GM12892 (cell line): ENCODE measurements at regions not wholly inside any gene's neighbourhood (a gene's known extent, or its start where the extent isn't known, plus 50 kb on each side); places are given as distances from the start of the nearest gene placed in this dataset.

Source experiments
- DNase-seq: peaks from one replicate; pipeline ENCODE4 v3.0.0; 2011; ENCODE audit not compliant: insufficient read length
- FAIRE-seq: peaks from 2 replicates; lab custom pipeline; 2011; peaks lifted over from hg19 to GRCh38; lab: Jason Lieb, UNC
- POLR2A ChIP-seq: IDR thresholded peaks from 2 replicates; pipeline ENCODE4 v1.6.1; 2011; ENCODE audit warnings: low read depth, low read length, control low read depth
- POLR2AphosphoS5 ChIP-seq: IDR thresholded peaks from 2 replicates; pipeline ENCODE4 v1.6.1; 2011; ENCODE audit warnings: low read depth, low read length, control low read depth
- TAF1 ChIP-seq: IDR thresholded peaks from 2 replicates; pipeline ENCODE4 v1.6.1; 2011; ENCODE audit warnings: low read depth, mild to moderate bottlenecking, control low read depth, low read length, borderline replicate concordance

DNA sequence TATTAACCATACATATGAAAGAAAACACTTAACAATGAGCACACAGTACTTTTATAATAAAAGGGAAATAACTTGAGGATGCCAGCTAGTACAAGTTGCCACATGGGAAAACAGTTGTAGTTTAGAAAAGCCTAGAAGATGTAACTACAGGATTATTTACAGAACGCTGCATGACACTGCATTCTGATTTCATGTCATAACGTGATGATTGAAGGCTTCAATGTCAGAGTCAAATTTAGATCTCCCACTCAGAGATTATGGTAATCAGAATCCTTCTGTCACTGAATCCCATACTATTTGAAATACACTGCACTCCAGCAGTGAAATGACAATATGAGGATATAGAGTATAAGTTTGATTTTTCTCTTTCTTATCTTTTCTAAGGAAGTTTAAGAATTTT is 253.9 kb upstream of the LRRN1 start:
- DNase-seq (no peak), FAIRE-seq (no peak)
- TF ChIP-seq POLR2A (no peak), POLR2AphosphoS5 (no peak), TAF1 (no peak)

DNA sequence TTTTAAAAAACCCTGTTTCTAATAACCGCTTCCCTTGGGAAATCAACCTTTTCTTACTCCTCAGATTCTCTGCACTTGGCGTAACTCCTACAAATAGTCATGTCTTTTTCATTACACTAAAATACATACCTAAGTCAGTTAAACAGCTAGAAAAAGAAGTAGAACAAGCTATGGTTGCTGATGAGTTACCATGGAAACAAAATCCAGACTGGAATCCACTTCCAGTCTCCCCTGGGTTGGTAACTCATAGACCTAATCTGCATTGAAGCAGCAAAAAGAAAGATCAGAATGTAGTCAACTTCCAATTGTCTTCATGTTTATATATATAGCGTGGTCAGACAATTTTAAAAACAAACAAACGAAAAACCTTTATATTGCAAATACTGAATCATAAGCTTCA is 260.8 kb upstream of the LRRN1 start:
- DNase-seq: no peak
- FAIRE-seq: no peak
- TF ChIP-seq TAF1 (no peak), POLR2A (no peak), POLR2AphosphoS5 (no peak)

DNA sequence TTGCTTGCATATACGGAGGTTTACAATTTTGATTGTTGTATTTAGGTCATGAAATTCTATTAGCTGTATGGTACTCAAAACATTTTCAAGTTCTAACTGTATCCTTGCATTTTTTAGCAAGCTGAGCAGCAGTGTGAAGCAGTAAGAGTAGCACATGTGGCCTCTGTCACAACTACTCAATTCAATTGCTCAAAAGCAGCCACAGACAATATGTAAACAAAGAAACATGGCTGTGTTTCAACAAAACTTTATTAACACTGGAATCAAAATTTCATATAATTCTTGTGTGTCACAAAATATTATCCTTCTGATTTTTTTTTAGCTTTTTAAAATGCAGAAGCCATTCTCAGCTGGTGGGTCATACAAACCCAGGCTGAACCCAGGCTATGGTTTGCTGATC is 266.7 kb upstream of the LRRN1 start:
- DNase-seq (no peak), FAIRE-seq (no peak)
- no peak for TF ChIP-seq POLR2A
- no peak for TF ChIP-seq TAF1
- no peak for TF ChIP-seq POLR2AphosphoS5

DNA sequence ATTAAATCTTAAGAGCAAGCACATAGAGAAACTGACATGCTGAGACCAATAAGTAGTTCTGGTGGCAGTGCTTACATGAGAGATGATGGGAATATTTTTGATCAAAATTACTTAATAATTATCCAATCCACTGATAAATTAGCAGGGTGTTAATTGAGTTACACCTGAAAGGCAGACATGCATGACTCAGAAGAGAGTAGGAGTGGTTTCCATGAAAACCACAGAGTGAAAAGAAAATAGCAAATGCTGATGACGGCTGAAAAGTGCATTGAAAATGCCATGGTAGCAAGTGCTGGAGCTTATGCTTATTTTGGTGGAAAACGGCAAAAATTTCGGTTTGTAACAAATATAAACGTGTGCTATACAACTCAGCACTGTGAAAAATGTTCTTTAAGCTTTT is 267.8 kb upstream of the LRRN1 start:
- no peak for TF ChIP-seq TAF1
- no peak for TF ChIP-seq POLR2AphosphoS5
- TF ChIP-seq POLR2A: no peak
- FAIRE-seq: no peak
- no peak for DNase-seq

DNA sequence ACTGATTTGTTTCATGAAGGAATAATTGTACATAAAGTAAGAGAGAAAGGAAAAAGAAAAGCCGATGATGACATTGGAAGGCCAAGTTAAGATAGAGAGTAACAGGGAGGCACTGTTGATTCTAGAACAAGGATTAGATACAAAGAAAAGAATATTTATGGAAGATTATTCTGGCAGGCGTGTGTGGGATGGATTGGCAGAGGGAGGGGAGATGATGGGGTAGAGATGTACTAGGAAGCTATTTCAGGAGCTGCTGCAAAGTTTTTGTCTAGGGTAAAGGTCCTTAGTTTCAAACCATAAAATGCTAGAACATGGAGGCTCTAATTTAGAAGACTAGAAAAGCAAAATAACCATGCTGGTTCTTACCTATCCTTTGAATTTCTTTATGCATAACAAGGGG is 280.0 kb upstream of the LRRN1 start:
- DNase-seq (no peak), FAIRE-seq (no peak)
- TF ChIP-seq POLR2A (no peak), POLR2AphosphoS5 (no peak), TAF1 (no peak)

DNA sequence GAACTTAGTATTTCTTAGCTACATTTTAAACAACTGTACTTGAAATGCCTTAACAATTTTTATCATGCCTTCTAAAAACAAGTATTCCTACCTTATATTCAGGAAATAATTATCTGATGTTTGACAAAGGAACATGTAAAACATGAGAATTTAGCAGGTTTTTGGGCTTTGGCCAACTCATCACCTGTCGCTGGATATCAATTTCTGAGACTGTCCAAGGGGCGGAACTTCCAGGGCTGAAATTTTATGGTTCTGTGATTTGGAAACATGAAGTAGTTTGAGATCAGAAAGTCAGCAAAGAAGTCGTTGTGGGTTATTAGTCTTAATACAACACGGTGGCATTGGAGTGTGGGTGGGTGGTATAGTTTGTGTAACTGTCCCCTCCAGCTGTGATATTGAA is 282.2 kb upstream of the LRRN1 start:
- FAIRE-seq (no peak), DNase-seq (no peak)
- TF ChIP-seq POLR2A: no peak
- no peak for TF ChIP-seq POLR2AphosphoS5
- no peak for TF ChIP-seq TAF1

DNA sequence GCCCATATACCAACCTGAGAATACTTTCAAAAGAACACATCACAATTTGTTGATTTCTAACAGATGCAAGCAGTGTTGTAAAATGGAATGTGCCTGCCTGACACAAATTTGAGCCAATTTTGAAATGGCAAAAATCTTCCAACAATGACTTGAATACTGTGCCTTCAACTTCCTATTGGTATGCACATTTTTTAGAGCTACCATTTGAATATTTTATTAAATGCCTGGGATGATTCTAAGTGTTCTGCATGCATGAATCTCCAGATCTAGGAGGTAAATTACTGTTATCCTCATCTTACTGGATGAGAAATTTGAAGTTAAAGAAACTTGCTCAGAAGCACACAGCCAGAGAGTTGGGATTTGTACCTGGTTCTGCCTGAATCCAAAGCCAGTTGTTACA is 282.8 kb upstream of the LRRN1 start:
- no peak for TF ChIP-seq TAF1
- no peak for TF ChIP-seq POLR2AphosphoS5
- no peak for TF ChIP-seq POLR2A
- FAIRE-seq (no peak), DNase-seq (no peak)

DNA sequence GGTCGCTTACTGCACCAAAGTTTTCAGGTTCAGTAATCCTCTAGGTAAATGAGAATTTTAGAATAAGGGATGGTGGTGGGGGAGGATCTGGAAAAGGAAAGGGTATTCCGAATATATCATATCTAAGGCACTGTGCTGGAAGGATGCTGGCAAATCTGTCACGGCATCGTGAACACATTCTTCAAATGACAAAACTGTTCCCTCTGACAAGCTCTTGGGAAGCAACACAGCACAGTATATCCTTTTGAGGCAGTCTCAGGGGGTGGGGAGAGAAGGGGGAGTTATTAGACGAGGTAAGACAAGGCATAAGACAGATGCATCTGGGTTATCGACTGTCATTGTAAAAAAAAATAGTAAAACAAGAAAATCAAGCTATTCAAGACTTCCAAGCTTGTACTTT is 289.6 kb upstream of the LRRN1 start:
- DNase-seq (no peak), FAIRE-seq (no peak)
- no peak for TF ChIP-seq POLR2AphosphoS5
- TF ChIP-seq TAF1: no peak
- TF ChIP-seq POLR2A: no peak

DNA sequence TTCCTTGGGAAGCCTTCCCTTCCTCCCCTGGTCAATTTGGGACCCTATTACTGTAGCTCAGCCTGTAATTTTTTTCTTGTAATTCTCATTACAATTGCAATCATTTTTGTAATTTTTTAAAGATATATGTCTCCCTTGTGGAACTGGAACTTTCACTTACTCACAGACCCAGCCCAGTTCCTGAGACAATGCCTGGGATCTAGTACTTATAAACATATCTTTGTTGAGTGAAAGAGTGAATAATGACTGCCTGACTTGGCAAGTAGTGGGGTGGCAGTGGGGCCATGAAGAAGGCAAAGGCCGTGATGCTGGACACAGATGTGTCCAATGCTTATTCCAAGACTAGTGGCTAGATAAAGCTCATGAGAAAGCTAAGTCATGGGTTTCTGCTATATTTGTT is 294.5 kb upstream of the LRRN1 start:
- TF ChIP-seq POLR2A (no peak), TAF1 (no peak), POLR2AphosphoS5 (no peak)
- DNase-seq (no peak), FAIRE-seq (no peak)

DNA sequence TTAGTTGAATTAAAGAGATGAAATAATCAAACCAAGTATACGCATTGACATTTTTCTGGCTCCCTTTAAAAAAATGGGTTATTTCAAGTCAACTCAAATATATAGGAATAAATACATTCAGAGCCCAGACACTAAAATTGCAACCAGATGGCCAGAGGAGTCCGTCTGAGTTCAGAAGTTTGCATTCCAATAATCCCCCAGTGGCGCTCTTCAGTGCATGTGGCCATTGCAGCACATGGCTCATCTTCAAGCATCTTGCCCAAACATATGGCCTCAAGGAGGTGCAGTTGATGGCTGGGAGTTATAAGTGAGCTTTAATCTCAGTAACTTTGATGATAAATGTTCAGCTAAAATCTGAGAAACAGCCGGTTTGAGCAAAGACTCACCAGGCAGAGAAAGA is 295.8 kb upstream of the LRRN1 start:
- TF ChIP-seq TAF1: no peak
- no peak for TF ChIP-seq POLR2AphosphoS5
- no peak for TF ChIP-seq POLR2A
- no peak for FAIRE-seq

DNA sequence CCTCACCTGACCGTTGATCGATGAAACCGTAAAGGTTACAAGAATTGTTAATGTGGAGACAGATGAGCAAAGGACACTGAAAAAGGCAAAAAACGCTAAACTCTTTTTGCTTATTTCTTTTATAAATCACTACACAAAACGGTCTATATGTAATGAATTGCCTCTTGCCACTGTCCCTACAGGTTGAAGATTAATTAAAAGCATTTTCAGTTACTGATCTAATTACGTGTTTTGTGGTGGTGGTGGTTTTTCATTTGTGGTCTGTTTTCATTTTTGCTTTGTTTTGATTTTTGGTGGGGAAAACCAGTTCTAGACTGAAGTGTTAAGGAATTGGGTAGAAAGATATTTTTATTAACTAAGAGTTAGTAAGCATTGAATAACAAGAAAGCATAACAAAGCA is 299.2 kb upstream of the LRRN1 start:
- FAIRE-seq (no peak), DNase-seq (no peak)
- TF ChIP-seq TAF1 (no peak), POLR2AphosphoS5 (no peak), POLR2A (no peak)

More for the DNA sequence above, 295.8 kb upstream of the LRRN1 start:
- no peak for DNase-seq

DNA sequence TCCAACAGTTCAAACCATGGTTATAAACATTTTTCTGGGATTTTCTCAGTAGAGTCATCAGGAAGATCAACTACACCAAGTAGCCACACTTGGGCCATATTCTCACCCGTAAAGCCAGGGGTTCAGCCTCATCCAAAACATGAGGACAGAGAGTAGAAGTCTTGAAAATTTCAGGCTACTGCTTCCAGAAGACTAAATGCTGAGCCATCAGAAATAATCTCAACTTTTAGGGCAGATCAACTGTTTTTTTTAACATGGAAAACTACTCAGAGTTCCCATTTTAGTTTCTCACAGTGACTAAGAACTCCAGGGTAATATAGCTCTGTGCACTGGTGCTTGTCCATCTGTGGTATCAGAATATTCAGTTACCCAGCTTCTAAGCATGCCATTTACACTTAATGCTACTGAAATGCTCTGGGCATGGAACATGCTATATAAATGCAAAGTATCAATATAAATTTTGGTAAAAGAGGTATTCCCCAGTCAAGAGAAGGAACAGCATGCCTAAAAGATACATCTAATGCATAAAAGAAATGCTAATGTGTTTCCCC is 300.1 kb upstream of the LRRN1 start:
- no peak for TF ChIP-seq TAF1
- no peak for TF ChIP-seq POLR2A
- TF ChIP-seq POLR2AphosphoS5: no peak
- no peak for FAIRE-seq
- DNase-seq: no peak

DNA sequence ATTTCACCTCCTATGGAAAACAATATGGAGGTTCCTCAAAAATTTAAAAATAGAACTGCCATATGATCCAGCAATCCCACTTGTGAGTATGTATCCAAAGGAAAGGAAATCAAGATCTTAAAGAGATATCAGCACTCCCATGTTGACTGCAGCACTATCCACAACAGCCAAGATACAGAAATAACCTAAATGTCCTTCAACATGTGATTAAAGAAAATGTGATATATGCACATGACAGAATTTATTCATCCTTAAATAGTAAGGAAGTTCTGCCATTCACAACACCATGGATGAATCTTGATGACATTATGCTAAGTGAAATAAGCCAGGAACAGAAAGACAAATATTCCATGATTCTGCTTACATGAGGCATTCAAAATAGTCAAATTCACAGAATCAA is 303.6 kb upstream of the LRRN1 start:
- no peak for DNase-seq
- TF ChIP-seq TAF1 (no peak), POLR2AphosphoS5 (no peak), POLR2A (no peak)
- FAIRE-seq: no peak
